Epithelial cell of esophagus (primary cell): ENCODE measurements at regions not wholly inside any gene's neighbourhood (a gene's known extent, or its start where the extent isn't known, plus 50 kb on each side); places are given as distances from the start of the nearest gene placed in this dataset.

ENCODE experiments used
- DNase-seq: peaks from one replicate; pipeline ENCODE4 v3.0.0; 2010; ENCODE audit warnings: low read depth
- H3K4me3 ChIP-seq: 2 replicates; pipeline ENCODE4 v1.5.1; 2011; ENCODE audit warnings: mild to moderate bottlenecking, low read length, control low read depth
- CTCF ChIP-seq: IDR thresholded peaks from 2 replicates; pipeline ENCODE4 v1.5.1; 2011; ENCODE audit warnings: low read depth, mild to moderate bottlenecking, low read length, control low read depth, inconsistent platforms; ENCODE audit not compliant: insufficient read depth; ENCODE audit errors: missing control alignments

GRCh38 chr4:111494471-111494870 lies 650.8 kb upstream of the FAM241A start:
- no peak for DNase-seq
- TF ChIP-seq CTCF = no peak
- H3K4me3 ChIP-seq = no peak overlapping the region

- no peak for DNase-seq
- TF ChIP-seq CTCF = no peak
- H3K4me3 ChIP-seq = no peak overlapping the region
Measured at GRCh38 chr4:111494971-111495370, 650.3 kb upstream of the FAM241A start.

- no peak for TF ChIP-seq CTCF
- no peak for DNase-seq
- no peak overlapping the region for H3K4me3 ChIP-seq
Measured at GRCh38 chr4:111499291-111499690, 646.0 kb upstream of the FAM241A start.

GRCh38 chr4:111499706-111500105 lies 645.5 kb upstream of the FAM241A start:
- no peak for DNase-seq
- no peak for TF ChIP-seq CTCF
- H3K4me3 ChIP-seq = no peak overlapping the region

GRCh38 chr4:111500858-111501257 lies 644.4 kb upstream of the FAM241A start:
- TF ChIP-seq CTCF = no peak
- DNase-seq = no peak
- no peak overlapping the region for H3K4me3 ChIP-seq

GRCh38 chr4:111501946-111502345 lies 643.3 kb upstream of the FAM241A start:
- DNase-seq = no peak
- H3K4me3 ChIP-seq = no peak overlapping the region
- TF ChIP-seq CTCF = no peak

GRCh38 chr4:111502626-111503025 lies 642.6 kb upstream of the FAM241A start:
- no peak for TF ChIP-seq CTCF
- no peak overlapping the region for H3K4me3 ChIP-seq
- DNase-seq = no peak
